NB4 (cell line): ENCODE measurements at regions not wholly inside any gene's neighbourhood (a gene's known extent, or its start where the extent isn't known, plus 50 kb on each side); places are given as distances from the start of the nearest gene placed in this dataset.

Experiments used
- CTCF ChIP-seq: IDR thresholded peaks from one replicate; pipeline ENCODE4 v1.5.1; 2012; ENCODE audit warnings: low read depth, low read length
- MYC ChIP-seq: IDR thresholded peaks from 2 replicates; pipeline ENCODE4 v1.6.1; 2011; ENCODE audit warnings: low read depth, low read length
- POLR2A ChIP-seq: IDR thresholded peaks from 2 replicates; pipeline ENCODE4 v1.6.1; 2011; ENCODE audit warnings: mild to moderate bottlenecking; ENCODE audit not compliant: insufficient read length; ENCODE audit errors: extremely low read depth

DNA sequence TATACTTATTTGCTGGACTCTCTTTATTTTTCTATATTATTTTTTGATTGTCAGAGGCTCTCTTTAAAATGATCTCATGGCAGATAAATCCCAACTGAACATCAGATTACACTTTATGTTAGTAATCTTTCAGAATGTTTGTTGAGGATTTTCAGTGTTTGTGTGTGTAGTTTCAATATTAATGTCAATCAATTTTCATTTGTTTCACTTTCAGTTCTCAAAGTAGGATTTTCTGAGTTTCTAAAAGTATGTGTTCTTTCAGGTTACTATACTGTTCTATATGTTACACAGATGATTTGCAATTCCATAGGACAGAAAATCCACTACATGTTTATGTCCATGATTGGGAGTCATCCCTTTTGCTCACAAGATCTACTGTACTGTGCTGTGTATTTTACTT, 311.9 kb upstream of the POT1 start:
- TF ChIP-seq CTCF (no peak), POLR2A (no peak), MYC (no peak)
